PC-9 (cell line): ENCODE measurements at regions not wholly inside any gene's neighbourhood (a gene's known extent, or its start where the extent isn't known, plus 50 kb on each side); places are given as distances from the start of the nearest gene placed in this dataset.

Experiments used
- CTCF ChIP-seq: fragments of 200-600 bp; sonication (generic); conservative IDR thresholded peaks from 2 replicates; pipeline ENCODE4 v1.6.1; 2017; ENCODE audit warnings: mixed run types, antibody characterized with exemption, mild to moderate bottlenecking, moderate library complexity
- EZH2 ChIP-seq: fragments of 200-600 bp; sonication (generic); IDR thresholded peaks from 2 replicates; pipeline ENCODE4 v1.8.0; 2017; ENCODE audit warnings: antibody characterized with exemption, low read depth

GRCh38 chr2:14540015-14540414 lies 92.5 kb upstream of the LRATD1 start:
- TF ChIP-seq CTCF (no peak), EZH2 (no peak)
